Ovary (tissue), 7 donors: ENCODE measurements at regions not wholly inside any gene's neighbourhood (a gene's known extent, or its start where the extent isn't known, plus 50 kb on each side); places are given as distances from the start of the nearest gene placed in this dataset.
A peak's percentile ranks its signal among the peaks of the same experiment; 100 is the strongest.

ENCODE experiments used
- DNase-seq, 5 donors: peaks; one replicate each; pipeline ENCODE4 v3.0.0-alpha.2; 2019 to 2020
- H3K27ac ChIP-seq, 2 donors: fragments of 200-600 bp; one replicate each; pipeline versions ENCODE4 v1.5.1 to v1.8.0; 2019 to 2022
- H3K27me3 ChIP-seq: fragments of 200-600 bp; one replicate; pipeline ENCODE4 v1.8.0; 2022
- H3K36me3 ChIP-seq: fragments of 200-600 bp; sonication (generic); one replicate; pipeline ENCODE4 v1.5.1; 2019
- H3K4me1 ChIP-seq: one replicate; pipeline ENCODE4 v1.8.1; 2013; ENCODE audit warnings: mild to moderate bottlenecking, moderate library complexity; ENCODE audit not compliant: insufficient read depth
- H3K4me3 ChIP-seq: fragments of 200-600 bp; sonication (generic); one replicate; pipeline ENCODE4 v1.5.1; 2017
- H3K9me3 ChIP-seq, 2 donors: fragments of 200-600 bp in 1 of 2; sonication (generic) in 1 of 2; one replicate each; pipeline versions ENCODE4 v1.5.1 to v1.8.1; 2013 to 2019; ENCODE audit warnings: mild to moderate bottlenecking in 1 of 2, moderate library complexity in 1 of 2
- CTCF ChIP-seq, 3 donors: fragments of 450-650 bp in 2 of 3; fragments of 200-600 bp in 1 of 3; IDR thresholded peaks; one replicate each; pipeline versions ENCODE4 v1.5.1 to v1.8.0; 2016 to 2022; ENCODE audit warnings: antibody characterized with exemption in 3 of 3, mild to moderate bottlenecking in 1 of 3
- EP300 ChIP-seq: sonication (generic); formaldehyde crosslinking; IDR thresholded peaks from one replicate; pipeline ENCODE4 v1.6.1; 2017; ENCODE audit warnings: antibody characterized with exemption
- POLR2A ChIP-seq: fragments of 450-650 bp; IDR thresholded peaks from one replicate; pipeline ENCODE4 v1.6.1; 2017; ENCODE audit warnings: antibody characterized with exemption, mild to moderate bottlenecking, moderate library complexity
- WGBS, 3 donors: extraction: QIAGEN DNeasy Blood & Tissue Kit in 1 of 3; methylation state at CpG; one replicate each; pipeline versions ENCODE4 v1.1.5 to v1.1.7; 2013 to 2017; 5-methylcytosine and 5-hydroxymethylcytosine counted together
- intact Hi-C, 4 donors: fragments of 100-400 bp; cut with DNase I; formaldehyde crosslinking; loops; one replicate each; pipeline versions ENCODE4 v1.11.0 to v1.15.1; 2022 to 2023
- donor health status: DM: no; HTN: no; CAD: no; lungs with moderate emphysema.
- donor health status: DM: no; HTN: no; CAD: no.
- donor health status: Bipolar disorder and iron deficiency.
- donor health status: DM: no; HTN: no; CAD: no.
- donor health status: DM: yes; HTN: yes; CAD: no.

DNA sequence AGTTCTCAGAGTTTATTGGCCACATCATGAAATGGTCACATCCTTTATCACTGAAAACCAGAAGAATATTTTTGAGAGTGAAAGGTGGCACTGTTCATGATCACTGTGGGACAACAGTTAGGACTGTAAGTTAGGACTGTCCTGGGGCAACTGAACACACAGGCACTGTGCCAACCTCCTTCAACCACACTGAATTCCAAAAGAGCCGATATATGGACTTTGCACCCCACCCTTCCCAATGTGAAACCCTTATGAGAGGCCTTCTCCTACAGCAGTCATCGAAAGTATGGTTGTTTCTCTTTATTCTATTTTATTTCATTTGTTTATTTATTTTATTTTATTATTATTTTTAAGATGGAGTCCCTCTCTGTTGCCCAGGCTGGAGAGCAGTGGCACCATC lies 353.5 kb downstream of the TOX3 start:
- intact Hi-C loops = loop anchor here in 2 of 4 donors (10.0 kb wide), 2 partner anchors 721 to 831 kb away; no protein-coding TSS in a partner anchor
- no peaks in the 10 kb centered on the region for H3K27me3 ChIP-seq
- H3K9me3 ChIP-seq = no peaks in the 10 kb centered on the region
- no peaks in the 10 kb centered on the region for H3K4me1 ChIP-seq
- no peak overlapping the region for H3K27ac ChIP-seq
- TF ChIP-seq POLR2A (no peak), EP300 (no peak), CTCF (IDR thresholded peaks at IDR 0.05) (no peak)
- no peak overlapping the region for H3K4me3 ChIP-seq
- H3K36me3 ChIP-seq = no peaks in the 10 kb centered on the region
- DNase-seq = no peak
- WGBS, 3 donors = 89 to 95% (median 93%) methylated on average over 2 of the region's 2 CpGs

- Histone ChIP-seq H3K4me3 (no peak overlapping the region), H3K36me3 (no peaks in the 10 kb centered on the region), H3K27ac (no peak overlapping the region), H3K27me3 (no peaks in the 10 kb centered on the region), H3K9me3 (no peaks in the 10 kb centered on the region), H3K4me1 (no peaks in the 10 kb centered on the region)
- intact Hi-C loops = loop anchor here in 2 of 4 donors (10.0 kb wide), 2 partner anchors 723 to 833 kb away; no protein-coding TSS in a partner anchor
- DNase-seq = peak; percentile 18 to 59 (median 45)
- 21 to 32% (median 22%) methylated on average over 7 of the region's 7 CpGs for WGBS, 3 donors
- TF ChIP-seq POLR2A = no peak
- peak; percentile 33 to 61 (median 41) for TF ChIP-seq CTCF (IDR thresholded peaks at IDR 0.05)
These were observed 355.3 kb downstream of the TOX3 start for GRCh38 chr16:52191531-52192134.

DNA sequence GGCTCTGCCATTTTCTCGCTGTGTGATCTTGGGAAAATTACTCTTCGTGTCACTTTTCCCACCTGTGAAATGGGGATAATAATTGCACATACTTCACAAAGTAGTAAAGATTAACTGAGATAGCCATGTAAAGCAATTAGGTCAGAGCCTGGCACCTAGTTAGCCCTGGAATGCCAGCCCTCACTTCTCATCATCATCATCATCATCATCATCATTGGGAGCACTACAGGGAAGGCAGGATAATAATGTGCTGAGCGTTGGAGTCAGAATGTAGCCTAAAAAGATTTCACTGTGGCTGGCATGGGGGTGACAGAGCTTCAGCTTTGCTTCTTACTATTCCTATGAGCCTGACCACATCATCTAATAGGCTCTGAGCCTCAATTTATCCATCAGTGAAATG lies 362.6 kb downstream of the TOX3 start:
- H3K27ac ChIP-seq = no peak overlapping the region
- intact Hi-C loops = no loop called here
- DNase-seq = no peak
- WGBS, 3 donors = 67 to 72% (median 72%) methylated on average over 3 of the region's 3 CpGs
- no peak overlapping the region for H3K4me3 ChIP-seq
- no peaks in the 10 kb centered on the region for H3K4me1 ChIP-seq
- TF ChIP-seq EP300 = no peak
- TF ChIP-seq CTCF (IDR thresholded peaks at IDR 0.05) = no peak
- no peaks in the 10 kb centered on the region for H3K27me3 ChIP-seq
- H3K9me3 ChIP-seq = no peaks in the 10 kb centered on the region
- no peaks in the 10 kb centered on the region for H3K36me3 ChIP-seq

DNA sequence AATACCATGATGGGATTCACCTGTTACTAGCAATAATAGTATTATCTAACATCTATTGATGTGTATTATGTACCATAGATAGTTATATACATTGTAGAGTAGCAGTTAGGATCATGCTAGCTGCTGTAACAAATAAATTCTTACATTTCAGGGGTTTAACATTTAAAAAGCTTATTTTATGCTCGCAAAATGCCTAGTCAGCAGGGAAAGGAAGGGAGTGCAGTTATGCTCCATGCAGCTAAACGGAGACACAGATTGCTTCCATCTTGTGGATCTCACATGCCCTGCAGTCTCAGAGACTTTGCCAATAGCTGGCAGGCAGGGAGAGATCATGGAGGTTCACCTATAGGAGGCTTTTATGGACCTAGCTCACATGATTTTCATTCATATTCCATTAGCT lies 364.1 kb downstream of the TOX3 start:
- no peaks in the 10 kb centered on the region for H3K36me3 ChIP-seq
- TF ChIP-seq CTCF (IDR thresholded peaks at IDR 0.05) (no peak), EP300 (no peak), POLR2A (no peak)
- H3K9me3 ChIP-seq = no peaks in the 10 kb centered on the region
- H3K4me1 ChIP-seq = no peaks in the 10 kb centered on the region
- H3K27me3 ChIP-seq = no peaks in the 10 kb centered on the region
- no peak for DNase-seq
- intact Hi-C loops = no loop called here
- H3K4me3 ChIP-seq = no peak overlapping the region
- no peak overlapping the region for H3K27ac ChIP-seq
- 72 to 79% (median 78%) methylated on average over 2 of the region's 2 CpGs for WGBS, 3 donors
